Activated CD8-positive, alpha-beta T cell treated with anti-CD3 and anti-CD28 coated beads, Interleukin-2, amount 10 ng/mL, durations not matched to agents 7 days and 5 days (primary cell): ENCODE measurements at regions not wholly inside any gene's neighbourhood (a gene's known extent, or its start where the extent isn't known, plus 50 kb on each side); places are given as distances from the start of the nearest gene placed in this dataset.

ENCODE experiments used
- ATAC-seq: fragments of 150-1000 bp; cut with Tn5 transposase; one replicate; pipeline ENCODE4 v1.10.0; 2021; ENCODE audit warnings: moderate library complexity
- CTCF ChIA-PET: fragments of 350-600 bp; sonication (Branson Sonifier 250); formaldehyde crosslinking; loops from one replicate; lab custom pipeline; 2021; ENCODE audit warnings: antibody characterized with exemption; lab: Charles Lee
- POLR2A ChIA-PET: fragments of 350-600 bp; sonication (Branson Sonifier 250); formaldehyde crosslinking; loops from one replicate; lab custom pipeline; 2021; ENCODE audit warnings: antibody characterized with exemption; lab: Charles Lee
- DNase-seq: peaks from one replicate; pipeline ENCODE4 v3.0.0-alpha.2; 2020
- H3K27ac Mint-ChIP-seq: one replicate; pipeline ENCODE4 v1.8.0; 2021; ENCODE audit warnings: mild to moderate bottlenecking, mixed read lengths
- H3K27me3 Mint-ChIP-seq: one replicate; pipeline ENCODE4 v1.8.0; 2021; ENCODE audit warnings: low read depth, mixed read lengths
- H3K36me3 Mint-ChIP-seq: one replicate; pipeline ENCODE4 v1.8.0; 2021; ENCODE audit warnings: low read depth, mixed read lengths
- H3K4me1 Mint-ChIP-seq: one replicate; pipeline ENCODE4 v1.8.0; 2021; ENCODE audit warnings: low read depth, mixed read lengths
- H3K4me3 Mint-ChIP-seq: one replicate; pipeline ENCODE4 v1.8.0; 2021; ENCODE audit warnings: mild to moderate bottlenecking, mixed read lengths
- H3K9me3 Mint-ChIP-seq: one replicate; pipeline ENCODE4 v1.8.0; 2022; ENCODE audit warnings: mixed read lengths; ENCODE audit not compliant: insufficient read depth

DNA sequence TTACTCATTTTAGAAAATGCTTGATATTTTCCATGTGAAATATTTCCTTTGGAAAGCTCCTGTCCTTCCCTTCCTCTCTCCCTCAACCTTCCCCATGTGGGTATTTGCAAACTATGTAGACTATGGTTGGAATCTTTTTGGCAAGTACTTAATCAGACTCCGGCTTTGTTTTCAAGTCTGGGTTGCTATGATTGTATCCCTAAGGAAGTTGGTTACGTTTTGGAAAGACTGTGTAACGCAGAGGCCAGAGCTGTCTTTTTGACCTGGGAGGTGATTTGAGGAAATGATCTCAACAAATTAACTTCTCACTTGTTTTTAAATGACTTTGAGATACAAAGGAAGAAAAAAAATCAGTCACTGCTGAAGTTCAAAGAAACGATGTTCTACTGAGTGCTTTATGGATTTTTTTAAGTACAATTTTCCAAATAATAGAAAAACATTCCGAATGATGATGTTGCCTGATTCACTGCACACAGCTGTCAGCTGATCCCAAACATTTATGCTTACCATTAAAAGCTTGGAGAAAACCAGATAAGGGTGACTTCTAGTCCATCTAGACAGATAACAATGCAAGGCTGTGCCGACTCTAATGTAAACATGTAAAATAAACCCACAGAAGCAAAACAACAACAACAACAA lies 145.5 kb upstream of the CELF2 start:
- CTCF ChIA-PET: interaction anchor here (1.2 kb wide), 1 partner anchor 19 kb away, joined by 3 read pairs; no protein-coding TSS in a partner anchor
- no peaks in the 10 kb centered on the region for H3K4me1 Mint-ChIP-seq
- ATAC-seq: no peak

GRCh38 chr10:10872764-10873163 lies 144.9 kb upstream of the CELF2 start:
- H3K4me1 Mint-ChIP-seq: no peaks in the 10 kb centered on the region
- H3K4me3 Mint-ChIP-seq: no peak overlapping the region
- H3K27me3 Mint-ChIP-seq: peaks cover 14% of the 10 kb centered on the region
- DNase-seq: no peak
- no peak for ATAC-seq
- no peak overlapping the region for H3K27ac Mint-ChIP-seq
- no peaks in the 10 kb centered on the region for H3K36me3 Mint-ChIP-seq
- ChIA-PET CTCF (no interaction called here), POLR2A (no interaction called here)
- no peaks in the 10 kb centered on the region for H3K9me3 Mint-ChIP-seq

More for the DNA sequence above, 145.5 kb upstream of the CELF2 start:
- Mint-ChIP-seq H3K27me3 (peaks cover 17% of the 10 kb centered on the region), H3K9me3 (no peaks in the 10 kb centered on the region), H3K4me3 (no peak overlapping the region), H3K27ac (no peak overlapping the region), H3K36me3 (no peaks in the 10 kb centered on the region)
- POLR2A ChIA-PET: no interaction called here
- DNase-seq: no peak

DNA sequence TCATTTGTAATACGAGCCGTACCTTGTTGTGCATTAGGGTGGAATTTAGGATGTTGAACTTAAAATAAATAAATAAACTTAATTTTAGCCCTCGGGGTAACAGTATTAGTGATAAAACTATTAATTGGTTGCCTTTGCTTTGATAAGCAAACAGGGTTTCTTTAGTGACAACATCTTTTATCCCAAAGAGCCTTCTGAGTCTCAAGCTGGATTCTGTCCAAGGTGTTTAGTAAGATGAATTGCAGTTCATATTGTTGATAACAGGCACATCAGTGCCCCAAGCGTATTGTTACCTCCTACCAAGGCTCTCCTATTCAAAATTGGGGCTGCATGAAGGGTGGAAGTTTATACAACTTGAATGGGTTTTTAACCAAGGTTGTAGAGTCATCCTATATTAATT lies 144.4 kb upstream of the CELF2 start:
- no peak overlapping the region for H3K4me3 Mint-ChIP-seq
- CTCF ChIA-PET: no interaction called here

DNA sequence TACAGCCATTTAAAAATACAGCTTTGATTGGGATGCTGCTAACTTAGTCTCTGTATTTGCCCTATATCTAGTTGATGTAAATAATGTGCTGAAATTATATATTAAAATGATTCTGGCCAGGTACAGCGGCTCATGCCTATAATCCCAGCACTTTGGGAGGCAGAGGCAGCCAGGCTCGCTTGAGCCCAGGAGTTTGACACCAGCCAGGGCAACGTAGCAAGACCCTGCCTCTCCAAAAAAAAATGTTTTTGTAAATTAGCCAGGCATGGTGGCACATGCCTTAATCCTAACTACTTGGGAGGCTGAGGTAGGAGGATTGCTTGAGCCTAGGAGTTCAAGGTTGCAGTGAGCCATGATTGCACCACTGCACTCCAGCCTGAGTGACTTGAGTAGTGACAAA lies 143.8 kb upstream of the CELF2 start:
- H3K4me3 Mint-ChIP-seq: no peak overlapping the region
- peaks cover 14% of the 10 kb centered on the region for H3K27me3 Mint-ChIP-seq
- no peak overlapping the region for H3K27ac Mint-ChIP-seq
- H3K4me1 Mint-ChIP-seq: no peaks in the 10 kb centered on the region
- H3K9me3 Mint-ChIP-seq: no peaks in the 10 kb centered on the region
- no peaks in the 10 kb centered on the region for H3K36me3 Mint-ChIP-seq
- no peak for DNase-seq
- ATAC-seq: no peak
- ChIA-PET POLR2A (no interaction called here), CTCF (no interaction called here)

More for the DNA sequence above, 144.4 kb upstream of the CELF2 start:
- H3K36me3 Mint-ChIP-seq: no peaks in the 10 kb centered on the region
- H3K9me3 Mint-ChIP-seq: no peaks in the 10 kb centered on the region
- POLR2A ChIA-PET: no interaction called here
- no peaks in the 10 kb centered on the region for H3K4me1 Mint-ChIP-seq
- no peak overlapping the region for H3K27ac Mint-ChIP-seq
- peaks cover 14% of the 10 kb centered on the region for H3K27me3 Mint-ChIP-seq
- DNase-seq: no peak
- no peak for ATAC-seq

GRCh38 chr10:10878963-10879362 lies 138.7 kb upstream of the CELF2 start:
- ChIA-PET POLR2A (no interaction called here), CTCF (no interaction called here)
- Mint-ChIP-seq H3K36me3 (no peaks in the 10 kb centered on the region), H3K27ac (no peak overlapping the region), H3K4me3 (no peak overlapping the region), H3K4me1 (no peaks in the 10 kb centered on the region), H3K27me3 (peaks cover 7% of the 10 kb centered on the region), H3K9me3 (no peaks in the 10 kb centered on the region)
- ATAC-seq (no peak), DNase-seq (no peak)

DNA sequence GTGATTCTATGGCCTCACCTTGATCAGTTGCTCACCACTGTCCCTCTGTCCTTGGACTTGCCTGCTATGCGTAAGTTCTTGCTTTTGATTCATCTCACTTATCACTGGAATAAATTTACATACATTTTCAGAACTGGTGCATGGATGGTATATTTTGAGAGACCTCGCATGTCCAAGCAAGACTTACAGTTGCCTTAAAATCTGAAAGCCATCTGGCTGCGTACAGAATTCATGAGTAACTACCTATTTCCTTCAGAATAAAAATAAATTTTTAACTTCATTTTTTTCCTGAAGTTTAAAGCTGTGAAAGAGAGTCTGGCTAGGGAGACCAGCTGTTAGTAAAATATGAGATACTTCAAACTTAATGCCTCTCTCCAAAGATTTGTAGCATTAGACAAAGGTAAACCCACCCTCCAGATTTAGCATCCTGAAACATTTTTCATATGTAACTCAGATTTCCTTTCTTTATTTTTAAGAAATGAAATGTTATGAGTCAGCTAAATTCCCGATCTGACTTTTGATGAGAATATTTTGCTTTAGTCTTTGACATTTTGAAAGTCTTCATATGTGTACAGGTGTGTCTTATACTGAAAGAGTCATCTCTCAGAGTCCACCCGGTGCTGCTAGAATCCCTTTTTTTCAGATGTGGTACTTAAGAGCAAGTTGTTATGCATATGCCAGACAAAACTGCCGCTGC lies 136.4 kb upstream of the CELF2 start:
- H3K9me3 Mint-ChIP-seq: no peaks in the 10 kb centered on the region
- no peak for ATAC-seq
- no peak overlapping the region for H3K27ac Mint-ChIP-seq
- no peak overlapping the region for H3K4me3 Mint-ChIP-seq
- peaks cover 7% of the 10 kb centered on the region for H3K27me3 Mint-ChIP-seq
- H3K4me1 Mint-ChIP-seq: no peaks in the 10 kb centered on the region
- H3K36me3 Mint-ChIP-seq: no peaks in the 10 kb centered on the region
- no peak for DNase-seq
- ChIA-PET CTCF (no interaction called here), POLR2A (no interaction called here)

GRCh38 chr10:10883737-10884136 lies 133.9 kb upstream of the CELF2 start:
- no peak overlapping the region for H3K27ac Mint-ChIP-seq
- ChIA-PET CTCF (no interaction called here), POLR2A (no interaction called here)
- DNase-seq: no peak
- ATAC-seq: no peak
- no peak overlapping the region for H3K4me3 Mint-ChIP-seq
- H3K9me3 Mint-ChIP-seq: no peaks in the 10 kb centered on the region
- H3K36me3 Mint-ChIP-seq: no peaks in the 10 kb centered on the region
- H3K4me1 Mint-ChIP-seq: no peaks in the 10 kb centered on the region
- H3K27me3 Mint-ChIP-seq: no peaks in the 10 kb centered on the region

DNA sequence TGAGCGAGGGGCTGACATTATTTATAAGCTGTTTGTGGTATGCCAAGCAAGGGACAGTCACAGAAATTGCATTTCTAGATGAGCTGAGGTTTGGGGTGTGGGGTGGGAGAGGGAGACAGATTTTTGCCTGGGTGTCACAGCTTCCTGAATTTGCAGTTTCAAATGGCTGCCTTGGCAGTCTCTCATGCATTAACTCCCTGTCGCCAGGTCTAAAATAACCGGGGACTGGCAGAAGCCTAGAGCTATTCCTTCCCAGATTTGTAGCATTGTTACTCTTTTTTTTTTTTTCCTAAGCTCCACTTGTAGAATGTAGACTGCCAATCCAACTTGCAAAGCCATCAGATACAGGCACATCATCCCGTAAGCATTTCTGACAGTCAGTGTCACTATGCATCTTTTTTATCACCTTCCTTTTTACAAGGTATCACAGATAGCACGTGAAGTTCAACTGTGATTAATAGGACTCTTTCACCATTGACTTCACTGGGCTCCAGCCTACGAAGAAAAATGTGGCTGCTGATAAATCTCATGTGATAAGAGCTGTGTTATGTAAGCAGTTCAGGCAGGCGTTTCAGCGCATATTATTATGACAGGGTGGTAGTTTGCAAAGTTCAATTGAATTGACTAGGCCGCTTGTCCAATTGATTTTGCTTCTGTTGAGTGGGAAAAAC lies 130.7 kb upstream of the CELF2 start:
- H3K27me3 Mint-ChIP-seq: no peaks in the 10 kb centered on the region
- POLR2A ChIA-PET: no interaction called here

GRCh38 chr10:10891124-10892082 lies 126.3 kb upstream of the CELF2 start:
- Mint-ChIP-seq H3K4me3 (no peak overlapping the region), H3K36me3 (no peaks in the 10 kb centered on the region), H3K4me1 (no peaks in the 10 kb centered on the region), H3K9me3 (no peaks in the 10 kb centered on the region), H3K27ac (no peak overlapping the region), H3K27me3 (peaks cover 4% of the 10 kb centered on the region)
- POLR2A ChIA-PET: no interaction called here
- ATAC-seq: no peak
- no peak for DNase-seq
- CTCF ChIA-PET: interaction anchor here (0.7 kb wide), 1 partner anchor 20 kb away, joined by 3 read pairs; no protein-coding TSS in a partner anchor

More for the DNA sequence above, 130.7 kb upstream of the CELF2 start:
- H3K4me1 Mint-ChIP-seq: no peaks in the 10 kb centered on the region
- no peaks in the 10 kb centered on the region for H3K36me3 Mint-ChIP-seq
- H3K9me3 Mint-ChIP-seq: no peaks in the 10 kb centered on the region
- DNase-seq (no peak), ATAC-seq (no peak)
- H3K27ac Mint-ChIP-seq: no peak overlapping the region
- CTCF ChIA-PET: no interaction called here
- H3K4me3 Mint-ChIP-seq: no peak overlapping the region

GRCh38 chr10:10892290-10892875 lies 125.3 kb upstream of the CELF2 start:
- peaks cover 5% of the 10 kb centered on the region for H3K27me3 Mint-ChIP-seq
- no peak for DNase-seq

DNA sequence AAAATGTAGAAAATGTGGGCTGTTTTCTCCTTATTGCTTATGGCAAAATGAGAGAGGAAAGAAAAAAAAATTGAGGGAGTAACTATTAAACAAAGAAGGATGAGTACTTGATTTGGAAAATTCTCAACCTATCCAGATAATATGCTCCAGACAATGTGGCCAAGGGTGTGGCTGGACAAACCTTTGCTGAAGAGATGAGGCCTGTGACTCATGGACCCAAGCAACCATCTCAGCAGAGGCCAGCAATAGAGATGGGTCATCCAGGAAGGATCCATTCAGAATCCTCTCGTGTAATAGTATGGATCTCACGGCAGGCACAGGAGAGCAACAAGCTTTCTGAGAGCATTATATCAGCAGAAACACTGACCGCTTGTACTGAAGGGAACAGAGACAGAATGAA lies 120.3 kb upstream of the CELF2 start:
- no peak for ATAC-seq
- Mint-ChIP-seq H3K4me1 (no peaks in the 10 kb centered on the region), H3K9me3 (no peaks in the 10 kb centered on the region), H3K27ac (no peak overlapping the region), H3K4me3 (no peak overlapping the region), H3K36me3 (no peaks in the 10 kb centered on the region), H3K27me3 (peaks cover 8% of the 10 kb centered on the region)
- POLR2A ChIA-PET: no interaction called here
- DNase-seq: no peak
- CTCF ChIA-PET: no interaction called here

More at GRCh38 chr10:10892290-10892875, 125.3 kb upstream of the CELF2 start:
- H3K27ac Mint-ChIP-seq: no peak overlapping the region
- H3K36me3 Mint-ChIP-seq: no peaks in the 10 kb centered on the region
- H3K4me1 Mint-ChIP-seq: no peaks in the 10 kb centered on the region
- ATAC-seq: no peak
- ChIA-PET CTCF (no interaction called here), POLR2A (no interaction called here)
- H3K4me3 Mint-ChIP-seq: no peak overlapping the region
- H3K9me3 Mint-ChIP-seq: no peaks in the 10 kb centered on the region
